NCI-H2196 (cell line): ENCODE measurements at regions not wholly inside any gene's neighbourhood (a gene's known extent, or its start where the extent isn't known, plus 50 kb on each side); places are given as distances from the start of the nearest gene placed in this dataset.
"Not testable (repeated sequence)": the region's sequence is repeated elsewhere in the genome, so short reads cannot be mapped to it uniquely, and the experiment has no call there.

Experiments
- DNase-seq: peaks from one replicate; lab custom pipeline; 2025; ENCODE audit not compliant: unreplicated experiment; lab: John Stamatoyannopoulos, UW

- no peak for DNase-seq
Measured at GRCh38 chr16:87012954-87013938, 303.9 kb downstream of the C16orf95 start.

GRCh38 chr16:87014112-87014511 lies 303.1 kb downstream of the C16orf95 start:
- no peak for DNase-seq

GRCh38 chr16:87015021-87015420 lies 302.2 kb downstream of the C16orf95 start:
- no peak for DNase-seq

GRCh38 chr16:87016046-87017035 lies 300.9 kb downstream of the C16orf95 start:
- no peak for DNase-seq

- DNase-seq: no peak
Measured at GRCh38 chr16:87017371-87018012, 299.7 kb downstream of the C16orf95 start.

- DNase-seq: no peak
Measured at GRCh38 chr16:87025676-87026075, 291.5 kb downstream of the C16orf95 start.

- no peak for DNase-seq
Measured at GRCh38 chr16:87027056-87027616, 290.1 kb downstream of the C16orf95 start.

- DNase-seq: no peak
Measured at GRCh38 chr16:87028481-87029320, 288.5 kb downstream of the C16orf95 start.

GRCh38 chr16:87032554-87032953 lies 284.6 kb downstream of the C16orf95 start:
- no peak for DNase-seq

GRCh38 chr16:87033021-87033471 lies 284.1 kb downstream of the C16orf95 start:
- DNase-seq: no peak

- DNase-seq: no peak
Measured at GRCh38 chr16:87033541-87034300, 283.5 kb downstream of the C16orf95 start.

GRCh38 chr16:87034317-87034716 lies 282.9 kb downstream of the C16orf95 start:
- DNase-seq: no peak

- DNase-seq: no peak
Measured at GRCh38 chr16:87035053-87035452, 282.1 kb downstream of the C16orf95 start.

- DNase-seq: no peak
Measured at GRCh38 chr16:87037012-87037411, 280.2 kb downstream of the C16orf95 start.

GRCh38 chr16:87038528-87038927 lies 278.7 kb downstream of the C16orf95 start:
- DNase-seq: not testable (repeated sequence)

- DNase-seq: no peak
Measured at GRCh38 chr16:87040169-87041117, 276.7 kb downstream of the C16orf95 start.

GRCh38 chr16:87041286-87041685 lies 275.9 kb downstream of the C16orf95 start:
- DNase-seq: no peak
